GM21528 (cell line): ENCODE measurements at regions not wholly inside any gene's neighbourhood (a gene's known extent, or its start where the extent isn't known, plus 50 kb on each side); places are given as distances from the start of the nearest gene placed in this dataset.

ENCODE experiments used
- ATAC-seq: cut with Tn5 transposase; IDR thresholded peaks from one replicate; pipeline ENCODE4 v1.9.1; 2021; ENCODE audit warnings: mild to moderate bottlenecking, moderate library complexity; ENCODE audit not compliant: unreplicated experiment, low FRiP score

DNA sequence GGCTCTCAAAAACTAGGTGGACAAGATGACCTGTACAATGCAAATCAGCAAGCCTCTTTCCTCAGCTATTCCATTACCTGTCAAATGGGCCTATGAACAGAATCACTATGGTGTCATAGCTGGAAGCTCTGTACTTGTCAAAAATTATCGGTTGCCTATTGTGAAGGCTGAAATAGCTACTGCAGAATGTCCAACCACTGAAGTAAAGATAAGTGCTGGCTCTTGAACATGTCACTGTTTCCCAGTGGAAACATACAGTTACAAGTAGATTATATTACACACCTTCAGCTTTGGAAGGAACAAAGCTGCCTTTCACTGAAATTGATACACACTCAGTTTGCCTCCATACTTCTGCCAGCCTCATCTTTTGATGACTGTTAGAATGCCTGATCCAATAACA is 55.5 kb upstream of the PCDH9 start:
- ATAC-seq = no peak

DNA sequence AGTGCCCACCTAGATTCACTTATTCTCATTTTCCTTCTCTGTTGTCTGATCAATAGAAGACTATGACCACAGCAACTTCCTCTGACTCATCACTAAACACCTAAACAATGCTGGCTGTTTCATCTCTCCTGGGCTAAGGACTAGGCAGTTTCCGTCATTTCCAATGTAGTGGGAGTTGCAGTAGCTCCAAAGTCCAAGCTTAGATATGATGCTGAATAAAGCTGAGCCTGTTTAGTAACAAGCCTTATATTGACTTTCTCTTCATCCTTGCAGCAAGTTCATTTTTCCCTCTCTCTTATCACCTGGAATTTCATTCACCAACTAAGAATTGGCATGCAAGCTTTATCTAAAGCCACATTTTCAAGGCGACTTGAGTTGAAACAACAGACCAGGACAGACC is 53.5 kb upstream of the PCDH9 start:
- no peak for ATAC-seq

DNA sequence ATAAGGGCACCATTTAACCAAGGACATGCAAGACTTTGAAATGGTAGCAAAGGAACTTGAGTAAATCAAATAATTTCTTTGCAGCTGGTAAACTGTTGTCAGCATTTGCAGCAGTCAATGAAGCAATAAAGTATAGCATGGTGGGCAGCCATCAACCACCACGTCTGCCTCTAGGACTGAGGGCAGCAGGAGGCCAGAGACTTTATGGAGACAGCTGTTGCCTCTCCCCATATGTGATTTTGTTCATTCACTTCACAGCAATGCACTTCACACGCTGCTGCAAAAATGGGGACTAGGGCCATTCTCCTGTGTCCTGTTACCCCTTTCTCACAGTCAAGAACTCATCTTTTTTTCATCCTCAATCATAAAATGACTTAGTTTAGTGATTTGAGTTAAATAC is 51.3 kb upstream of the PCDH9 start:
- ATAC-seq = no peak
